ENCODE measurements at regions not wholly inside any gene's neighbourhood (a gene's known extent, or its start where the extent isn't known, plus 50 kb on each side); places are given as distances from the start of the nearest gene placed in this dataset.
A peak's percentile ranks its signal among the peaks of the same experiment; 100 is the strongest.
"Not testable (repeated sequence)": the region's sequence is repeated elsewhere in the genome, so short reads cannot be mapped to it uniquely, and the experiment has no call there.

- no peaks in the 10 kb centered on the region for H3K27me3 Mint-ChIP-seq
- no peak for DNase-seq
- peaks cover 9% of the 10 kb centered on the region for H3K36me3 Mint-ChIP-seq
- H3K4me3 Mint-ChIP-seq: no peak overlapping the region
- peaks cover 40% of the 10 kb centered on the region for H3K4me1 Mint-ChIP-seq
- peak overlapping the region; percentile 51 for H3K27ac Mint-ChIP-seq
- no peaks in the 10 kb centered on the region for H3K9me3 Mint-ChIP-seq
Measured at GRCh38 chr6:27136978-27137814, 110.3 kb upstream of the PRSS16 start.

- H3K4me1 Mint-ChIP-seq: peaks cover 47% of the 10 kb centered on the region
- H3K27me3 Mint-ChIP-seq: no peaks in the 10 kb centered on the region
Measured at GRCh38 chr6:27138406-27138805, 109.1 kb upstream of the PRSS16 start.

GRCh38 chr6:27138837-27139755, 108.4 kb upstream of the PRSS16 start:
- Mint-ChIP-seq H3K4me1 (peaks cover 51% of the 10 kb centered on the region), H3K36me3 (peaks cover 14% of the 10 kb centered on the region), H3K9me3 (no peaks in the 10 kb centered on the region), H3K27me3 (no peaks in the 10 kb centered on the region), H3K4me3 (peak overlapping the region; percentile 94), H3K27ac (peak overlapping the region; percentile 99)
- peak; percentile 75 for DNase-seq

More at GRCh38 chr6:27138406-27138805, 109.1 kb upstream of the PRSS16 start:
- Mint-ChIP-seq H3K4me3 (peak overlapping the region; percentile 94), H3K27ac (peak overlapping the region; percentile 99), H3K9me3 (no peaks in the 10 kb centered on the region), H3K36me3 (peaks cover 11% of the 10 kb centered on the region)
- DNase-seq: no peak

- Mint-ChIP-seq H3K27ac (peak overlapping the region; percentile 99), H3K4me3 (peak overlapping the region; percentile 94), H3K27me3 (no peaks in the 10 kb centered on the region), H3K9me3 (no peaks in the 10 kb centered on the region), H3K36me3 (peaks cover 15% of the 10 kb centered on the region), H3K4me1 (peaks cover 50% of the 10 kb centered on the region)
- peak; percentile 22 for DNase-seq
Measured at GRCh38 chr6:27139756-27140579, 107.5 kb upstream of the PRSS16 start.

- Mint-ChIP-seq H3K36me3 (peaks cover 15% of the 10 kb centered on the region), H3K9me3 (no peaks in the 10 kb centered on the region), H3K27me3 (no peaks in the 10 kb centered on the region), H3K4me1 (peaks cover 48% of the 10 kb centered on the region), H3K27ac (no peak overlapping the region), H3K4me3 (peak overlapping the region; percentile 61)
- DNase-seq: no peak
Measured at GRCh38 chr6:27140999-27141528, 106.4 kb upstream of the PRSS16 start.

GRCh38 chr6:27141529-27142015, 105.9 kb upstream of the PRSS16 start:
- H3K9me3 Mint-ChIP-seq: no peaks in the 10 kb centered on the region
- DNase-seq: no peak
- peaks cover 15% of the 10 kb centered on the region for H3K36me3 Mint-ChIP-seq
- H3K4me1 Mint-ChIP-seq: peaks cover 45% of the 10 kb centered on the region
- H3K27me3 Mint-ChIP-seq: no peaks in the 10 kb centered on the region
- peak overlapping the region; percentile 68 for H3K27ac Mint-ChIP-seq
- H3K4me3 Mint-ChIP-seq: peak overlapping the region; percentile 59

- not testable (repeated sequence) for H3K27me3 Mint-ChIP-seq, H3K9me3 Mint-ChIP-seq, DNase-seq
- peaks cover 15% of the 10 kb centered on the region for H3K36me3 Mint-ChIP-seq
- peak overlapping the region; percentile 66 for H3K27ac Mint-ChIP-seq
- peak overlapping the region; percentile 19 for H3K4me3 Mint-ChIP-seq
- peaks cover 46% of the 10 kb centered on the region for H3K4me1 Mint-ChIP-seq
Measured at GRCh38 chr6:27143020-27143388, 104.5 kb upstream of the PRSS16 start.

GRCh38 chr6:27143474-27144026, 104.0 kb upstream of the PRSS16 start:
- DNase-seq: no peak
- peaks cover 15% of the 10 kb centered on the region for H3K36me3 Mint-ChIP-seq
- peak overlapping the region; percentile 19 for H3K4me3 Mint-ChIP-seq
- H3K4me1 Mint-ChIP-seq: peaks cover 41% of the 10 kb centered on the region
- no peaks in the 10 kb centered on the region for H3K27me3 Mint-ChIP-seq
- peak overlapping the region; percentile 66 for H3K27ac Mint-ChIP-seq
- H3K9me3 Mint-ChIP-seq: no peaks in the 10 kb centered on the region

- no peaks in the 10 kb centered on the region for H3K9me3 Mint-ChIP-seq
- no peak overlapping the region for H3K27ac Mint-ChIP-seq
- H3K27me3 Mint-ChIP-seq: no peaks in the 10 kb centered on the region
- H3K4me1 Mint-ChIP-seq: peaks cover 31% of the 10 kb centered on the region
- DNase-seq: no peak
- H3K36me3 Mint-ChIP-seq: peaks cover 8% of the 10 kb centered on the region
- H3K4me3 Mint-ChIP-seq: no peak overlapping the region
Measured at GRCh38 chr6:27144740-27145079, 102.8 kb upstream of the PRSS16 start.

- Mint-ChIP-seq H3K9me3 (no peaks in the 10 kb centered on the region), H3K4me1 (peaks cover 24% of the 10 kb centered on the region), H3K4me3 (no peak overlapping the region), H3K27ac (no peak overlapping the region), H3K27me3 (no peaks in the 10 kb centered on the region), H3K36me3 (peaks cover 6% of the 10 kb centered on the region)
- DNase-seq: peak; percentile 71
Measured at GRCh38 chr6:27145731-27146455, 101.6 kb upstream of the PRSS16 start.

- not testable (repeated sequence) for H3K27ac Mint-ChIP-seq, H3K4me3 Mint-ChIP-seq, H3K27me3 Mint-ChIP-seq, H3K9me3 Mint-ChIP-seq, DNase-seq, H3K36me3 Mint-ChIP-seq
- peaks cover 21% of the 10 kb centered on the region for H3K4me1 Mint-ChIP-seq
Measured at GRCh38 chr6:27146456-27146705, 101.1 kb upstream of the PRSS16 start.

- H3K36me3 Mint-ChIP-seq: peaks cover 6% of the 10 kb centered on the region
- H3K27me3 Mint-ChIP-seq: no peaks in the 10 kb centered on the region
- H3K4me1 Mint-ChIP-seq: peaks cover 18% of the 10 kb centered on the region
- no peak overlapping the region for H3K4me3 Mint-ChIP-seq
- no peaks in the 10 kb centered on the region for H3K9me3 Mint-ChIP-seq
- DNase-seq: peak; percentile 86
- no peak overlapping the region for H3K27ac Mint-ChIP-seq
Measured at GRCh38 chr6:27146706-27147505, 100.6 kb upstream of the PRSS16 start.

GRCh38 chr6:27148404-27148795, 99.1 kb upstream of the PRSS16 start:
- Mint-ChIP-seq H3K4me1 (peaks cover 11% of the 10 kb centered on the region), H3K9me3 (no peaks in the 10 kb centered on the region), H3K4me3 (no peak overlapping the region), H3K27me3 (no peaks in the 10 kb centered on the region), H3K27ac (no peak overlapping the region), H3K36me3 (peaks cover 4% of the 10 kb centered on the region)
- no peak for DNase-seq

All from activated naive CD8-positive, alpha-beta T cell treated with anti-CD3 and anti-CD28 coated beads for 36 hours (primary cell).